Left cardiac atrium (tissue), 4 donors: ENCODE measurements at regions not wholly inside any gene's neighbourhood (a gene's known extent, or its start where the extent isn't known, plus 50 kb on each side); places are given as distances from the start of the nearest gene placed in this dataset.
A peak's percentile ranks its signal among the peaks of the same experiment; 100 is the strongest.

Experiments
- ATAC-seq, 2 donors: fragments of 200-7000 bp; cut with Tn5 transposase; one replicate each; pipeline ENCODE4 v1.9.1; 2020; ENCODE audit warnings: mild to moderate bottlenecking in 2 of 2, moderate library complexity in 2 of 2
- DNase-seq: peaks from one replicate; pipeline ENCODE4 v3.0.0-alpha.2; 2020
- intact Hi-C, 2 donors: fragments of 100-400 bp; cut with DNase I; formaldehyde crosslinking; loops; one replicate each; pipeline versions ENCODE4 v1.14.1 to v1.15.1; 2022 to 2023
- donor health status: DM: no; HTN: yes; CAD: no.
- donor health status: DM: no; HTN: yes; CAD: no; lungs with severe emphysema.
- donor health status: DM: yes; HTN: yes; CAD: no.
- donor health status: Dilated cardiomyopathy.

GRCh38 chr2:43121580-43122314 is 104.7 kb downstream of the ZFP36L2 start:
- peak; percentile 8 for DNase-seq
- intact Hi-C loops, result loop anchor here in 1 of 2 donors (10.0 kb wide), 1 partner anchor 277 kb away; no protein-coding TSS in a partner anchor
- ATAC-seq, result no peak

GRCh38 chr2:43119303-43119702 is 107.1 kb downstream of the ZFP36L2 start:
- no peak for DNase-seq
- ATAC-seq, result no peak
- intact Hi-C loops, result no loop called here

GRCh38 chr2:43117521-43118143 is 108.8 kb downstream of the ZFP36L2 start:
- no peak for DNase-seq
- intact Hi-C loops, result no loop called here
- no peak for ATAC-seq

- ATAC-seq, result no peak
- intact Hi-C loops, result no loop called here
- peak; percentile 3 for DNase-seq
These were observed 109.4 kb downstream of the ZFP36L2 start for GRCh38 chr2:43116988-43117387.

- no peak for ATAC-seq
- intact Hi-C loops, result no loop called here
- DNase-seq, result no peak
These were observed 110.5 kb downstream of the ZFP36L2 start for GRCh38 chr2:43115881-43116280.

- no peak for DNase-seq
- intact Hi-C loops, result no loop called here
- ATAC-seq, result no peak
These were observed 112.2 kb downstream of the ZFP36L2 start for GRCh38 chr2:43114210-43114609.

- DNase-seq (no peak), ATAC-seq (no peak)
- intact Hi-C loops, result no loop called here
These were observed 114.4 kb downstream of the ZFP36L2 start for GRCh38 chr2:43111788-43112554.

GRCh38 chr2:43110442-43110871 is 115.9 kb downstream of the ZFP36L2 start:
- intact Hi-C loops, result no loop called here
- ATAC-seq, result peak; percentile 55 to 64
- peak; percentile 59 for DNase-seq

GRCh38 chr2:43109261-43109743 is 117.1 kb downstream of the ZFP36L2 start:
- DNase-seq (no peak), ATAC-seq (peak in 1 of 2 donors; percentile 13)
- intact Hi-C loops, result no loop called here

- intact Hi-C loops, result no loop called here
- DNase-seq, result no peak
- peak in 1 of 2 donors; percentile 9 for ATAC-seq
These were observed 118.7 kb downstream of the ZFP36L2 start for GRCh38 chr2:43107679-43108078.

- DNase-seq (no peak), ATAC-seq (peak in 1 of 2 donors; percentile 25)
- intact Hi-C loops, result no loop called here
These were observed 119.6 kb downstream of the ZFP36L2 start for GRCh38 chr2:43106559-43107527.

- ATAC-seq, result peak; percentile 25 to 55
- no peak for DNase-seq
- intact Hi-C loops, result no loop called here
These were observed 120.5 kb downstream of the ZFP36L2 start for GRCh38 chr2:43105586-43106558.

GRCh38 chr2:43104763-43105162 is 121.6 kb downstream of the ZFP36L2 start:
- ATAC-seq (no peak), DNase-seq (no peak)
- intact Hi-C loops, result no loop called here

- intact Hi-C loops, result no loop called here
- ATAC-seq, result no peak
- no peak for DNase-seq
These were observed 122.3 kb downstream of the ZFP36L2 start for GRCh38 chr2:43104106-43104505.

- intact Hi-C loops, result no loop called here
- no peak for ATAC-seq
- DNase-seq, result no peak
These were observed 123.4 kb downstream of the ZFP36L2 start for GRCh38 chr2:43103093-43103404.

- ATAC-seq, result peak; percentile 45 to 56
- peak; percentile 72 for DNase-seq
- intact Hi-C loops, result no loop called here
These were observed 123.9 kb downstream of the ZFP36L2 start for GRCh38 chr2:43102366-43103092.

GRCh38 chr2:43101751-43102150 is 124.7 kb downstream of the ZFP36L2 start:
- intact Hi-C loops, result no loop called here
- ATAC-seq, result no peak
- DNase-seq, result no peak
